C4-2B (cell line): ENCODE measurements at regions not wholly inside any gene's neighbourhood (a gene's known extent, or its start where the extent isn't known, plus 50 kb on each side); places are given as distances from the start of the nearest gene placed in this dataset.

Experiments
- ZFX ChIP-seq: fragments of 450-650 bp; IDR thresholded peaks from 2 replicates; pipeline ENCODE4 v1.6.1; 2017
- TF ChIP-seq, protein P1 (sequence below): fragments of 450-650 bp; conservative IDR thresholded peaks from 2 replicates; pipeline ENCODE4 v1.5.1; 2017; ENCODE audit warnings: mild to moderate bottlenecking

DNA sequence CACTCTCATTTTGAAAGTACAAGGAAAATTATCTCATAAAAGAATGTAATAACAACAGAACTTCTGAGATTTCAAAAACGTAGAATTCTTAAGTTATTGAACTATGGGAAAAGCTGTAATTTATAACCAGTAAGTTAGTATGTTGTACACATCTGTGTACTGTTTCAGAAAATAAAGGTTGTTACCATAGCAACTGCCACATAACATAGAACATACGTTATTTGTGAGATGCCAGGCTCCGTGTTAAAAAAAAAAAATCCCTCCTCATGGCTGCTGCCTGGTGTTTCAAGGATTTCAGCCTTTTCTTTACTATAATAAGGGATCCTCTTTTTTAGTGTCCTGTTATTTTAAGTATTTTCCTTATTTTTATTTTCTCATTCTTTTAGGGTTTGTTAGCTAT, 79.5 kb downstream of the RWDD3 start:
- TF ChIP-seq, protein P1, sequence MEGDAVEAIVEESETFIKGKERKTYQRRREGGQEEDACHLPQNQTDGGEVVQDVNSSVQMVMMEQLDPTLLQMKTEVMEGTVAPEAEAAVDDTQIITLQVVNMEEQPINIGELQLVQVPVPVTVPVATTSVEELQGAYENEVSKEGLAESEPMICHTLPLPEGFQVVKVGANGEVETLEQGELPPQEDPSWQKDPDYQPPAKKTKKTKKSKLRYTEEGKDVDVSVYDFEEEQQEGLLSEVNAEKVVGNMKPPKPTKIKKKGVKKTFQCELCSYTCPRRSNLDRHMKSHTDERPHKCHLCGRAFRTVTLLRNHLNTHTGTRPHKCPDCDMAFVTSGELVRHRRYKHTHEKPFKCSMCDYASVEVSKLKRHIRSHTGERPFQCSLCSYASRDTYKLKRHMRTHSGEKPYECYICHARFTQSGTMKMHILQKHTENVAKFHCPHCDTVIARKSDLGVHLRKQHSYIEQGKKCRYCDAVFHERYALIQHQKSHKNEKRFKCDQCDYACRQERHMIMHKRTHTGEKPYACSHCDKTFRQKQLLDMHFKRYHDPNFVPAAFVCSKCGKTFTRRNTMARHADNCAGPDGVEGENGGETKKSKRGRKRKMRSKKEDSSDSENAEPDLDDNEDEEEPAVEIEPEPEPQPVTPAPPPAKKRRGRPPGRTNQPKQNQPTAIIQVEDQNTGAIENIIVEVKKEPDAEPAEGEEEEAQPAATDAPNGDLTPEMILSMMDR: no peak
- TF ChIP-seq ZFX: no peak
